ENCODE measurements at regions not wholly inside any gene's neighbourhood (a gene's known extent, or its start where the extent isn't known, plus 50 kb on each side); places are given as distances from the start of the nearest gene placed in this dataset.
A peak's percentile ranks its signal among the peaks of the same experiment; 100 is the strongest.

DNA sequence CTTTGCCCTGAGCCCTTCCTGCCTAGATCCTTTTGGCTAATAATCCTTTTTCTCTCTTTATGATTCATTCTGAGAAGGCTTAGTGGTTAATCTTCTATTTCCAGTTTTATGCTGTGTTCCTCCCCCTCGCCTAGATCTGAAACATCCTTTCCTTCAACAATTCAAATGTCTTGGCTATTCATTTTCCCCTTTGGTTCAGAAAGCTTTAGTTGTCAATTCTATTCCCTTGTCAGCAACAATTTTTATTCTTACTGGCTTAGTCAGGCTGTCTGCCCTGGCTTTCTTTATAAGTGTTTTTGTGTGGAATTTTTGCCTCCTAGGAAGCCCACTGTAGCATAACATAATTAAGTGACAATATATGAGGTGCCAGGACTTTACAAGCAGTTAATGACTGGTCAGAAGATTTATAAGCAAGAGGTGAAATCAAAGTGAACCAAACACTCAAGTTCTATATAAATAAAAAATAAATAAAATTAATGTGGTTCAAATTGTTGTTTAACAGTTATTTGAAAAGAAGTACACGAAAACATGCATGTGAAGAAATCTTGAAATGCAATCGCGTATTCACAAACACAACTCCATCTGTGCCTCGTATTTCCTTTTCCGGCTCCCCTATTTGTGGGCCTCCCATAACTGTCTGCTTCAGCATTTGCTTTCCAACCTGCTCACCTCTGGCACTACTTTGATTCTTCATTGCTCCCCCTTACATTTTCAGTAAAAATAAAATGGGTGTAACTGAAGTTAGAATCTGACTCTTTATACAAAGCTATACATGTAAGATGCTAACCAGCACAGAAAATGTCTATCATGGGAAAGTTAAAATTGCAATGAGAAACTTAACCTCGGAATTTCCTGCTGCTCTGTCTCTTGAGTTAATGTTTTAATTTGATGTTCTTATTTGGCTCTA is 235.4 kb downstream of the SPRY1 start:
- TF ChIP-seq, protein P1, sequence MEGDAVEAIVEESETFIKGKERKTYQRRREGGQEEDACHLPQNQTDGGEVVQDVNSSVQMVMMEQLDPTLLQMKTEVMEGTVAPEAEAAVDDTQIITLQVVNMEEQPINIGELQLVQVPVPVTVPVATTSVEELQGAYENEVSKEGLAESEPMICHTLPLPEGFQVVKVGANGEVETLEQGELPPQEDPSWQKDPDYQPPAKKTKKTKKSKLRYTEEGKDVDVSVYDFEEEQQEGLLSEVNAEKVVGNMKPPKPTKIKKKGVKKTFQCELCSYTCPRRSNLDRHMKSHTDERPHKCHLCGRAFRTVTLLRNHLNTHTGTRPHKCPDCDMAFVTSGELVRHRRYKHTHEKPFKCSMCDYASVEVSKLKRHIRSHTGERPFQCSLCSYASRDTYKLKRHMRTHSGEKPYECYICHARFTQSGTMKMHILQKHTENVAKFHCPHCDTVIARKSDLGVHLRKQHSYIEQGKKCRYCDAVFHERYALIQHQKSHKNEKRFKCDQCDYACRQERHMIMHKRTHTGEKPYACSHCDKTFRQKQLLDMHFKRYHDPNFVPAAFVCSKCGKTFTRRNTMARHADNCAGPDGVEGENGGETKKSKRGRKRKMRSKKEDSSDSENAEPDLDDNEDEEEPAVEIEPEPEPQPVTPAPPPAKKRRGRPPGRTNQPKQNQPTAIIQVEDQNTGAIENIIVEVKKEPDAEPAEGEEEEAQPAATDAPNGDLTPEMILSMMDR (IDR thresholded peaks at IDR 0.05): no peak
- no peak overlapping the region for H3K27ac ChIP-seq
- DNase-seq (ENCODE audit: low spot score): no peak

DNA sequence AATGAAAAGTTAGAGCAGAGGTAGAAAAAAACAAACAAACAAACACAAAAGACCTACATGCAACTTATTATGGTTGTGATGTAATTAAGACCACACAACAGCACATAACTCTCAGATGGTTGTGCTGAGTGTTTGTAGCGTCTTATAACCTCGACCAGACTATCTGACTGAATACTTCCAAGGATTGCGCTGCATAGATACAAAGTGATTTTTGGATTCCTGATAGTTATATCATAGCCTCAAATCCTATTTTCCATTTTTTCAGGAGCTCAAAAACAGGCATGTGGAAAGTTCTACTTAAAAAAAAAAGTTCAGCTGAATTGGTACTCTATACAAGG is 236.1 kb downstream of the SPRY1 start:
- Histone ChIP-seq H3K27ac (no peak overlapping the region), H3K4me3 (no peak overlapping the region)
- no peak for DNase-seq (ENCODE audit: low spot score)
- TF ChIP-seq, protein P1 (IDR thresholded peaks at IDR 0.05): no peak

More for the DNA sequence above, 235.4 kb downstream of the SPRY1 start:
- H3K4me3 ChIP-seq: no peak overlapping the region

DNA sequence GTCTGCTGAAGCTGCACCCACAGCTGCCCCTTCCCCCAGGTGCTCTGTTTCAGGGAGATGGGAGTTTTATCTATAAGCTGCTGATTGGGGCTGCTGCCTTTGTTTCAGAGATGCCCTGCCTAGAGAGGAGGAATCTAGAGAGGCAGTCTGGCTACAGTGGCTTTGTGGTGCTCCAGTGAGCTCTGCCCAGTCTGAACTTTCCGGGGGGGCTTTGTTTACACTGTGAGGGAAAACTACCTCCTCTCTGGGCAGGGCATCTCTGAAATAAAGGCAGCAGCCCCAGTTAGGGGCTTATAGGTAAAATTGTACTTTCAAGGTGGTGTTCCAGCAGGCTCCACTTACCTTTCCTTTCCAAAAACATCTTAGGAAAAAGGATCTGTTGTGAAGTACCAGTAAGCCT is 242.2 kb downstream of the SPRY1 start:
- TF ChIP-seq, protein P1 (IDR thresholded peaks at IDR 0.05): no peak
- H3K27ac ChIP-seq: no peak overlapping the region
- no peak for DNase-seq (ENCODE audit: low spot score)
- H3K4me3 ChIP-seq: no peak overlapping the region

DNA sequence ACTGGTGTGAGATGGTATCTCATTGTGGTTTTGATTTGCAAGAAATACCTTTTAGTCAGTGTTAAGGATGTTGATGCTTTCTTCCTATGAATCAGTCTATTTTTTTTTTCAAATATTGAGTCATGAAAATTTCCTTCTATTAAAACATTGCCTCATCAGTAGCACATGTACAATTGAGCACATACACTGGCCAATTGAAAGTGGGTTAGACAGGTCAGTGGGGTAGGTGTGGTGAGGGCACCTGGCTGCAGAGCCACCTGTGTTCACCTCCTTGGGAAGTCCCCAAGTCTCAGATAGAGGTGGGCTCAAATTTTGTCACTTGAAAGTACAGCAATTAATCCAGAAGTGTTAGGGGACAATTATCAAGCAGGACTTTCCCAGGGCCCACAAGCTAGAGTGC is 243.7 kb downstream of the SPRY1 start:
- TF ChIP-seq, protein P1 (IDR thresholded peaks at IDR 0.05): no peak
- Histone ChIP-seq H3K4me3 (no peak overlapping the region), H3K27ac (no peak overlapping the region)
- no peak for DNase-seq (ENCODE audit: low spot score)

DNA sequence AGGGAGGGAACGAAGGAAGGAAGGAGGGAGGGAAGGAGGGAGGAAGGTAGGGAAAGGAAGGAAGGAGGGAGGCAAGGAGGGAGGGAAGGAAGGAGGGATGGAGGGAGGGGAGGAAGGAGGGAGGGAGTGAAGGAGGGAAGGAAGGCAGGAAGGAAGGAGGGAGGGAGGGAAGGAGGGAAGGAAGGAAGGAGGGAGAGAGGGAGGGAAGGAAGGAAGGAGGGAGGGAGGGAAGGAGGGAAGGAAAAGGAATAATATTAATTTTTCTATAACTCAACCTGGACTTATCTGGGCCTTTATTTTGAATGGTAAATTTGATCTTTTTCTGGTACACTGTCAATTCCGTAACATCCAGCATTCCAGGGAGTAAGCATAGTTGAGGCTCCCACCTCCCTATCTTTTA is 244.2 kb downstream of the SPRY1 start:
- DNase-seq (ENCODE audit: low spot score): no peak
- no peak overlapping the region for H3K27ac ChIP-seq
- H3K4me3 ChIP-seq: no peak overlapping the region
- TF ChIP-seq, protein P1 (IDR thresholded peaks at IDR 0.05): no peak

DNA sequence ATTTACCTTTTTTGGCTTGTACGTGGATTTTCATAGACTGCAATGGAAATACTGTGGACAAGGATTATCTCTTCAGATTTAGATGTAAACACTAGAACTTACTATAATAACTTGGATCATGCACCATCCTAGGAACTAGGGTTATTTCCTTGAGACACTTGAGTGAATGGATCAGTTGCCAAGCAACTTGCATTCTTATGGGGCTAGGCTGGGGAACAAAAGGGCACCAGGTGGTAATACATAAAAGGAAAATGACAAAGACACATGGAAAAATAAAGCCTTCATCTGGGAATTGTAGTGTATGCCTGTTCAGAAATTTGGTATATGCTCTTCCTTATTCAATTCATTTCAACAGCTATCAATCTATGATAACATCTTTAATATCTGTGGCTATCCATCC is 247.1 kb downstream of the SPRY1 start:
- TF ChIP-seq, protein P1 (IDR thresholded peaks at IDR 0.05): no peak
- H3K4me3 ChIP-seq: no peak overlapping the region
- DNase-seq (ENCODE audit: low spot score): no peak
- H3K27ac ChIP-seq: no peak overlapping the region

DNA sequence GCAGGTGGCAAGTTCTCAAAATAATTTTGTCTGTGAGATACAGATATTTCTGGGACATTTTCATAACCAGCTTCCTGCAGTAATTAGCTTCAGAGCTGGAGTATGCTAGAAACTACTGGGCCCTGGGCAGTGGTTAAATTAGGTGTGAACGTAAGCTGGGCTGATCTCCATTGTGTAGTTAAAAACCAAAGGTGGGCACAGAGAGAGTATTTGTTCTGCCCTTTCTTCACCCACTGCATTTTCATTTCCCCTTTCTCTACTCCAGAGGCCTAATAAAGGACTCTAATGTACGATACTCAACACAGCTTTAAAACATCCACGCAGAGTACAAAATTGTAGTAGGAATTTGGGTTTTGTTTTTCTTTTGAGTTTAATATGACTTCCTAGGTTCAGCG is 252.7 kb downstream of the SPRY1 start:
- TF ChIP-seq, protein P1 (IDR thresholded peaks at IDR 0.05): no peak
- Histone ChIP-seq H3K4me3 (peak overlapping the region; percentile 43), H3K27ac (peak overlapping the region; percentile 77 to 83)
- no peak for DNase-seq (ENCODE audit: low spot score)

Measured in coronary artery (tissue), 2 donors.